Neural progenitor cell (in vitro differentiated cells): ENCODE measurements at regions not wholly inside any gene's neighbourhood (a gene's known extent, or its start where the extent isn't known, plus 50 kb on each side); places are given as distances from the start of the nearest gene placed in this dataset.

Experiments
- DNase-seq: peaks from one replicate; pipeline ENCODE4 v3.0.0-alpha.2; 2016; ENCODE audit warnings: low spot score
- H2AFZ ChIP-seq: fragments of 200-600 bp; sonication (generic); replicated peaks from 2 replicates; pipeline ENCODE4 v1.6.1; 2016; ENCODE audit warnings: antibody characterized with exemption
- H3F3A ChIP-seq: fragments of 200-600 bp; sonication (generic); 2 replicates; pipeline ENCODE4 v1.6.1; 2016; ENCODE audit warnings: antibody characterized with exemption, low read depth
- H3K27ac ChIP-seq: fragments of 200-600 bp; sonication (generic); 2 replicates; pipeline ENCODE4 v1.5.1; 2016; ENCODE audit warnings: mild to moderate bottlenecking
- H3K27me3 ChIP-seq: fragments of 200-600 bp; sonication (generic); 2 replicates; pipeline ENCODE4 v1.6.1; 2016; ENCODE audit warnings: mild to moderate bottlenecking, moderate library complexity
- H3K36me3 ChIP-seq: fragments of 200-600 bp; sonication (generic); 2 replicates; pipeline ENCODE4 v1.5.1; 2016
- H3K4me1 ChIP-seq: fragments of 200-600 bp; sonication (generic); 2 replicates; pipeline ENCODE4 v1.6.1; 2016; ENCODE audit warnings: mixed run types
- H3K4me2 ChIP-seq: fragments of 200-600 bp; sonication (generic); 2 replicates; pipeline ENCODE4 v1.6.1; 2016
- H3K4me3 ChIP-seq: fragments of 200-600 bp; sonication (generic); 2 replicates; pipeline ENCODE4 v1.5.1; 2016
- H3K79me2 ChIP-seq: fragments of 200-600 bp; sonication (generic); 2 replicates; pipeline ENCODE4 v1.6.1; 2016; ENCODE audit warnings: low read depth
- H3K9ac ChIP-seq: fragments of 200-600 bp; sonication (generic); 2 replicates; pipeline ENCODE4 v1.6.1; 2016
- H3K9me3 ChIP-seq: fragments of 200-600 bp; sonication (generic); 2 replicates; pipeline ENCODE4 v1.5.1; 2016; ENCODE audit warnings: low read depth
- H4K20me1 ChIP-seq: fragments of 200-600 bp; sonication (generic); 2 replicates; pipeline ENCODE4 v1.6.1; 2016; ENCODE audit warnings: low read depth
- H3K27ac Mint-ChIP-seq: 3 replicates; pipeline ENCODE4 v1.8.0; 2021; ENCODE audit warnings: mixed read lengths
- H3K27me3 Mint-ChIP-seq: 2 replicates; pipeline ENCODE4 v1.8.0; 2022; ENCODE audit warnings: low read depth, mild to moderate bottlenecking, inconsistent platforms, moderate library complexity, mixed read lengths; ENCODE audit not compliant: insufficient read depth
- H3K36me3 Mint-ChIP-seq: 3 replicates; pipeline ENCODE4 v1.8.0; 2021; ENCODE audit warnings: mixed read lengths
- H3K4me1 Mint-ChIP-seq: 3 replicates; pipeline ENCODE4 v1.8.0; 2021; ENCODE audit warnings: mixed read lengths
- H3K4me3 Mint-ChIP-seq: 3 replicates; pipeline ENCODE4 v1.8.0; 2021; ENCODE audit warnings: mild to moderate bottlenecking, moderate library complexity, mixed read lengths
- H3K9me3 Mint-ChIP-seq: 3 replicates; pipeline ENCODE4 v1.8.0; 2020; ENCODE audit warnings: mixed read lengths
- EZH2 ChIP-seq: fragments of 200-600 bp; sonication (generic); IDR thresholded peaks from 2 replicates; pipeline ENCODE4 v1.6.1; 2017; ENCODE audit warnings: antibody characterized with exemption, mild to moderate bottlenecking, moderate library complexity
- EZH2phosphoT487 ChIP-seq: fragments of 200-600 bp; sonication (generic); IDR thresholded peaks from 2 replicates; pipeline ENCODE4 v1.6.1; 2017; ENCODE audit warnings: antibody characterized with exemption
- TF ChIP-seq, protein P1 (sequence below): fragments of 200-600 bp; sonication (generic); IDR thresholded peaks from 2 replicates; pipeline ENCODE4 v1.5.1; 2017; ENCODE audit warnings: antibody characterized with exemption, mild to moderate bottlenecking

DNA sequence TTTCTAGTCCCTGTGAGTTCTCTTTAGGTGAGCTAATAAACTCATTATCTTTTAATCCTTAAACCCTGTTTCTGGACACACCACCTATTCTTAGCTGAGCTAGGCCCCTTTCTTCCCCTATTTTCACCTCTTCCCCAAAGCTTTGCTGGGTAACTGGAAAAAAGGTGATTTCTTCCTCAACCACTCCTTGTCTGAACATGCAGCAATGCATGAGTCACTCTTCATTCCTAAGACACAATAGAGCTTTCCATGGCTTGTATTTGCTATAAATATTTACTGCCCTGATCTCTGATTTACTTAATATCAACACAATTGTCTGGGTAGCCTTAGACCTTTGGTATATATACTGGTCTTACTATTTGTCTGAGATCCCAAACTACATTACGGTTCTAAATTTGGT, 370.9 kb downstream of the KLF5 start:
- H3K4me1 ChIP-seq, result no peaks in the 10 kb centered on the region
- no peaks in the 10 kb centered on the region for H3K79me2 ChIP-seq
- Mint-ChIP-seq H3K36me3 (no peaks in the 10 kb centered on the region), H3K27me3 (no peaks in the 10 kb centered on the region), H3K9me3 (no peaks in the 10 kb centered on the region), H3K4me3 (no peak overlapping the region), H3K27ac (no peak overlapping the region), H3K4me1 (no peaks in the 10 kb centered on the region)
- no peaks in the 10 kb centered on the region for H4K20me1 ChIP-seq
- H3K4me2 ChIP-seq, result no peak overlapping the region
- no peaks in the 10 kb centered on the region for H3K9me3 ChIP-seq
- DNase-seq, result no peak
- H3K9ac ChIP-seq, result no peak overlapping the region
- H3K27ac ChIP-seq, result no peak overlapping the region
- H3K36me3 ChIP-seq, result no peaks in the 10 kb centered on the region
- TF ChIP-seq EZH2phosphoT487 (no peak), EZH2 (no peak)
- TF ChIP-seq, protein P1, sequence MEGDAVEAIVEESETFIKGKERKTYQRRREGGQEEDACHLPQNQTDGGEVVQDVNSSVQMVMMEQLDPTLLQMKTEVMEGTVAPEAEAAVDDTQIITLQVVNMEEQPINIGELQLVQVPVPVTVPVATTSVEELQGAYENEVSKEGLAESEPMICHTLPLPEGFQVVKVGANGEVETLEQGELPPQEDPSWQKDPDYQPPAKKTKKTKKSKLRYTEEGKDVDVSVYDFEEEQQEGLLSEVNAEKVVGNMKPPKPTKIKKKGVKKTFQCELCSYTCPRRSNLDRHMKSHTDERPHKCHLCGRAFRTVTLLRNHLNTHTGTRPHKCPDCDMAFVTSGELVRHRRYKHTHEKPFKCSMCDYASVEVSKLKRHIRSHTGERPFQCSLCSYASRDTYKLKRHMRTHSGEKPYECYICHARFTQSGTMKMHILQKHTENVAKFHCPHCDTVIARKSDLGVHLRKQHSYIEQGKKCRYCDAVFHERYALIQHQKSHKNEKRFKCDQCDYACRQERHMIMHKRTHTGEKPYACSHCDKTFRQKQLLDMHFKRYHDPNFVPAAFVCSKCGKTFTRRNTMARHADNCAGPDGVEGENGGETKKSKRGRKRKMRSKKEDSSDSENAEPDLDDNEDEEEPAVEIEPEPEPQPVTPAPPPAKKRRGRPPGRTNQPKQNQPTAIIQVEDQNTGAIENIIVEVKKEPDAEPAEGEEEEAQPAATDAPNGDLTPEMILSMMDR, result no peak
- H3K27me3 ChIP-seq, result no peaks in the 10 kb centered on the region
- no peak overlapping the region for H2AFZ ChIP-seq
- H3F3A ChIP-seq, result no peaks in the 10 kb centered on the region
- no peak overlapping the region for H3K4me3 ChIP-seq

DNA sequence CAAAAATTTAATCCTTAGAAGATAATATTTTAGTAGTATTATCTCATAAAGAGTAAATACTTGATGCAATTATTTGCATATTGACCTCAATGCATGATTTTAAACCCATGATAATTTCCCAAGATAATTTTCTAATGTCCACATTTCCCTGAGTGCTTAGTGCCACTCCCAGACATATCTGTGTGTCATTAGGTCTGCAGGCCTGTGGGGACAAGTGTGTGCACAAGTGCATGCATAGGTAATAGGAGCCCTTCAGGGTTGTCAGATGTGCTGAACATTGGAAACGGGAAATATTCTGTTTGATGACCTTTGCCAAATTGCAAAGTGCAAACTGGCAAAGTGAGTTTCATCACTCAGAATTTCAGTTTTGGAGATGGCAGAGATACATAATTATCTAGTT, 369.9 kb downstream of the KLF5 start:
- no peaks in the 10 kb centered on the region for H3K27me3 Mint-ChIP-seq
- no peak for DNase-seq
- H3K4me2 ChIP-seq, result no peak overlapping the region
- no peaks in the 10 kb centered on the region for H3K9me3 Mint-ChIP-seq
- no peak for TF ChIP-seq EZH2
- no peaks in the 10 kb centered on the region for H3K36me3 ChIP-seq
- no peaks in the 10 kb centered on the region for H4K20me1 ChIP-seq
- no peak overlapping the region for H3K4me3 Mint-ChIP-seq
- no peak overlapping the region for H3K9ac ChIP-seq
- no peak overlapping the region for H3K4me3 ChIP-seq
- H3K4me1 Mint-ChIP-seq, result no peaks in the 10 kb centered on the region
- no peaks in the 10 kb centered on the region for H3K9me3 ChIP-seq
- H3K4me1 ChIP-seq, result no peaks in the 10 kb centered on the region
- no peak overlapping the region for H2AFZ ChIP-seq
- H3K36me3 Mint-ChIP-seq, result no peaks in the 10 kb centered on the region
- no peak overlapping the region for H3K27ac Mint-ChIP-seq
- H3K27ac ChIP-seq, result no peak overlapping the region
- no peaks in the 10 kb centered on the region for H3K79me2 ChIP-seq
- no peaks in the 10 kb centered on the region for H3F3A ChIP-seq
- no peaks in the 10 kb centered on the region for H3K27me3 ChIP-seq

DNA sequence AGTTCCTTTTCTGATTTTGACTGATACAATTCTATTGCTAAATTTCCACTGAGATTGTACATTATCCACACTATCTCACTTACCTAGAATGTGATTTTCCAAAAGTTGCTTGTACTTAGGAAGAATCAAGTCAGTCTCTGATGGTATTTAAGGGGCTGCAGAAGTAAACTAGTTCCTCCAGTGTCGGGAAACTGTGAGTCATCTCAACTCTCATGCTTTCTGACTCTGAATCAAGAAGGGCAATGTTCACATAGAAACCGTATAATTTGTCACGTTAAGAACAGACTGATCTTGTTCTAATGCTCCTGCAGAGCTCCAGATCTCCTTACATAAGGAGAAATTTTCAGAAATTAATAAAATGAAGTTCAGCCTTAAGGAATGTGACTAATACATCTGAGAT, 369.3 kb downstream of the KLF5 start:
- no peak overlapping the region for H3K4me2 ChIP-seq
- no peak overlapping the region for H3K4me3 Mint-ChIP-seq

DNA sequence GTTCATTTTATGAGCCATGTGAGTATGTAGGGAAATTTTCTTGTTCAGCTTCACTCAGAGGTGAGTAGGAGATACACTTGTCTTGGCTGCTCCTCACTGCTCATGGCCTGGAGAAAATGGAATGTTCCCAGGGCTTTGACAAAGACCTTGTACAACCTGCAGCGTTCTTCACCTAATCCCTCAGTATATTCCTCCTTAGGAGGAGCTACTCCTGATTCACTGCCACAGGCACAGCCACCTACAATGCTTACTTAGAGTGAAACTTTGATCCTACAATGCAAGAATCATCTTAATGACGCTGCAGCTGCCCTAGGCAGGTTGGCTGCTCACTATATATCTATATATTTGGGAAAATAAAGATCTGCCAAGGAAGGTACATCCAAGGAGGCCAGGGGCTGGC, 364.2 kb downstream of the KLF5 start:
- no peak overlapping the region for H3K9ac ChIP-seq
- no peaks in the 10 kb centered on the region for H4K20me1 ChIP-seq
- no peaks in the 10 kb centered on the region for H3K36me3 ChIP-seq
- no peaks in the 10 kb centered on the region for H3K27me3 ChIP-seq
- Mint-ChIP-seq H3K27me3 (no peaks in the 10 kb centered on the region), H3K4me3 (no peak overlapping the region), H3K27ac (no peak overlapping the region), H3K4me1 (no peaks in the 10 kb centered on the region), H3K9me3 (no peaks in the 10 kb centered on the region), H3K36me3 (no peaks in the 10 kb centered on the region)
- no peaks in the 10 kb centered on the region for H3K4me1 ChIP-seq
- H2AFZ ChIP-seq, result no peak overlapping the region
- DNase-seq, result no peak
- TF ChIP-seq EZH2phosphoT487 (no peak), EZH2 (no peak)
- TF ChIP-seq, protein P1, result no peak
- H3K4me3 ChIP-seq, result no peak overlapping the region
- no peak overlapping the region for H3K27ac ChIP-seq
- H3F3A ChIP-seq, result no peaks in the 10 kb centered on the region
- H3K9me3 ChIP-seq, result no peaks in the 10 kb centered on the region
- no peak overlapping the region for H3K4me2 ChIP-seq
- no peaks in the 10 kb centered on the region for H3K79me2 ChIP-seq

More for the DNA sequence above, 369.3 kb downstream of the KLF5 start:
- DNase-seq, result no peak
- Mint-ChIP-seq H3K36me3 (no peaks in the 10 kb centered on the region), H3K9me3 (no peaks in the 10 kb centered on the region), H3K4me1 (no peaks in the 10 kb centered on the region), H3K27me3 (no peaks in the 10 kb centered on the region), H3K27ac (no peak overlapping the region)
- Histone ChIP-seq H3K36me3 (no peaks in the 10 kb centered on the region), H3K27me3 (no peaks in the 10 kb centered on the region), H3K9ac (no peak overlapping the region), H3K9me3 (no peaks in the 10 kb centered on the region), H3K4me3 (no peak overlapping the region), H3F3A (no peaks in the 10 kb centered on the region), H3K27ac (no peak overlapping the region), H3K79me2 (no peaks in the 10 kb centered on the region), H2AFZ (no peak overlapping the region), H3K4me1 (no peaks in the 10 kb centered on the region), H4K20me1 (no peaks in the 10 kb centered on the region)
- TF ChIP-seq, protein P1, result no peak
- TF ChIP-seq EZH2phosphoT487 (no peak), EZH2 (no peak)
